ENCODE measurements at regions not wholly inside any gene's neighbourhood (a gene's known extent, or its start where the extent isn't known, plus 50 kb on each side); places are given as distances from the start of the nearest gene placed in this dataset.

- DNase-seq (ENCODE audit: extremely low spot score, unreplicated experiment), result no peak
- no peaks in the 10 kb centered on the region for H3K9me3 Mint-ChIP-seq (ENCODE audit: unreplicated experiment)
- peaks cover 5% of the 10 kb centered on the region for H3K4me1 Mint-ChIP-seq (ENCODE audit: unreplicated experiment)
- H3K4me3 Mint-ChIP-seq (ENCODE audit: unreplicated experiment), result no peak overlapping the region
- no peaks in the 10 kb centered on the region for H3K27me3 Mint-ChIP-seq (ENCODE audit: unreplicated experiment)
- H3K36me3 Mint-ChIP-seq (ENCODE audit: unreplicated experiment), result no peaks in the 10 kb centered on the region
- no peak overlapping the region for H3K27ac Mint-ChIP-seq (ENCODE audit: unreplicated experiment)
- TF ChIP-seq CTCF (IDR thresholded peaks at IDR 0.05), result no peak
Observed at GRCh38 chr2:147030966-147031720, 813.7 kb upstream of the ACVR2A start.

GRCh38 chr2:147027436-147027835 is 817.4 kb upstream of the ACVR2A start:
- no peak for DNase-seq (ENCODE audit: extremely low spot score, unreplicated experiment)
- Mint-ChIP-seq H3K36me3 (ENCODE audit: unreplicated experiment) (no peaks in the 10 kb centered on the region), H3K4me3 (ENCODE audit: unreplicated experiment) (no peak overlapping the region), H3K9me3 (ENCODE audit: unreplicated experiment) (peaks cover 8% of the 10 kb centered on the region), H3K27ac (ENCODE audit: unreplicated experiment) (no peak overlapping the region), H3K27me3 (ENCODE audit: unreplicated experiment) (no peaks in the 10 kb centered on the region), H3K4me1 (ENCODE audit: unreplicated experiment) (peaks cover 5% of the 10 kb centered on the region)
- no peak for TF ChIP-seq CTCF (IDR thresholded peaks at IDR 0.05)

GRCh38 chr2:147026664-147027295 is 818.0 kb upstream of the ACVR2A start:
- H3K36me3 Mint-ChIP-seq (ENCODE audit: unreplicated experiment), result no peaks in the 10 kb centered on the region
- H3K27ac Mint-ChIP-seq (ENCODE audit: unreplicated experiment), result no peak overlapping the region
- TF ChIP-seq CTCF (IDR thresholded peaks at IDR 0.05), result no peak
- H3K4me3 Mint-ChIP-seq (ENCODE audit: unreplicated experiment), result no peak overlapping the region
- H3K4me1 Mint-ChIP-seq (ENCODE audit: unreplicated experiment), result peaks cover 5% of the 10 kb centered on the region
- H3K9me3 Mint-ChIP-seq (ENCODE audit: unreplicated experiment), result peaks cover 10% of the 10 kb centered on the region
- DNase-seq (ENCODE audit: extremely low spot score, unreplicated experiment), result no peak
- no peaks in the 10 kb centered on the region for H3K27me3 Mint-ChIP-seq (ENCODE audit: unreplicated experiment)

- Mint-ChIP-seq H3K4me3 (ENCODE audit: unreplicated experiment) (no peak overlapping the region), H3K27ac (ENCODE audit: unreplicated experiment) (no peak overlapping the region), H3K36me3 (ENCODE audit: unreplicated experiment) (no peaks in the 10 kb centered on the region), H3K27me3 (ENCODE audit: unreplicated experiment) (no peaks in the 10 kb centered on the region), H3K9me3 (ENCODE audit: unreplicated experiment) (peaks cover 10% of the 10 kb centered on the region), H3K4me1 (ENCODE audit: unreplicated experiment) (no peaks in the 10 kb centered on the region)
- no peak for TF ChIP-seq CTCF (IDR thresholded peaks at IDR 0.05)
- DNase-seq (ENCODE audit: extremely low spot score, unreplicated experiment), result no peak
Observed at GRCh38 chr2:147025646-147026585, 818.9 kb upstream of the ACVR2A start.

All from osteocyte (in vitro differentiated cells).